Right lobe of liver (tissue), 4 donors: ENCODE measurements at regions not wholly inside any gene's neighbourhood (a gene's known extent, or its start where the extent isn't known, plus 50 kb on each side); places are given as distances from the start of the nearest gene placed in this dataset.

Experiments used
- CTCF ChIP-seq, 4 donors: fragments of 200-600 bp in 3 of 4; fragments of 450-650 bp in 1 of 4; IDR thresholded peaks; one replicate each; pipeline versions ENCODE4 v1.5.1 to v1.8.0; 2016 to 2022; ENCODE audit warnings: antibody characterized with exemption in 4 of 4, mild to moderate bottlenecking in 2 of 4
- POLR2A ChIP-seq: fragments of 450-650 bp; IDR thresholded peaks from one replicate; pipeline ENCODE4 v1.6.1; 2017; ENCODE audit warnings: antibody characterized with exemption, mild to moderate bottlenecking
- donor health status: DM: no; HTN: no; CAD: no.
- donor health status: DM: no; HTN: no; CAD: no.
- donor health status: DM: no; HTN: yes; CAD: no.

- TF ChIP-seq CTCF (IDR thresholded peaks at IDR 0.05) (no peak), POLR2A (no peak)
Observed at GRCh38 chr11:81449588-81450156, 1284.0 kb downstream of the FAM181B start.
